Brain microvascular endothelial cell (primary cell): ENCODE measurements at regions not wholly inside any gene's neighbourhood (a gene's known extent, or its start where the extent isn't known, plus 50 kb on each side); places are given as distances from the start of the nearest gene placed in this dataset.

Experiments
- DNase-seq: peaks from one replicate; pipeline ENCODE4 v3.0.0-alpha.2; 2020
- H3K27ac ChIP-seq: fragments of 250-450 bp; sonication (Bioruptor Pico); 2 replicates; pipeline ENCODE4 v1.5.1; 2020; ENCODE audit warnings: mild to moderate bottlenecking, moderate library complexity
- H3K27me3 ChIP-seq: fragments of 250-450 bp; sonication (Bioruptor Pico); replicated peaks from 2 replicates; pipeline ENCODE4 v1.5.1; 2020; ENCODE audit warnings: mild to moderate bottlenecking
- H3K36me3 ChIP-seq: fragments of 250-450 bp; sonication (Bioruptor Pico); replicated peaks from 2 replicates; pipeline ENCODE4 v1.5.1; 2020; ENCODE audit warnings: mild to moderate bottlenecking
- H3K4me3 ChIP-seq: 2 replicates; pipeline ENCODE4 v1.5.1; 2011; ENCODE audit warnings: low read depth, mild to moderate bottlenecking, control low read depth, low read length, moderate library complexity
- in situ Hi-C: cut with HindIII; loops from 2 replicates; pipeline ENCODE4 v1.10.0; 2017; ENCODE audit warnings: low sequenced_read_pairs, low pct_ligation_motif_present
- TF ChIP-seq, protein P1 (sequence below): IDR thresholded peaks from 2 replicates; pipeline ENCODE4 v1.5.1; 2011; ENCODE audit warnings: low read depth, mild to moderate bottlenecking, moderate library complexity, low read length, control low read depth, inconsistent platforms; ENCODE audit errors: missing control alignments

DNA sequence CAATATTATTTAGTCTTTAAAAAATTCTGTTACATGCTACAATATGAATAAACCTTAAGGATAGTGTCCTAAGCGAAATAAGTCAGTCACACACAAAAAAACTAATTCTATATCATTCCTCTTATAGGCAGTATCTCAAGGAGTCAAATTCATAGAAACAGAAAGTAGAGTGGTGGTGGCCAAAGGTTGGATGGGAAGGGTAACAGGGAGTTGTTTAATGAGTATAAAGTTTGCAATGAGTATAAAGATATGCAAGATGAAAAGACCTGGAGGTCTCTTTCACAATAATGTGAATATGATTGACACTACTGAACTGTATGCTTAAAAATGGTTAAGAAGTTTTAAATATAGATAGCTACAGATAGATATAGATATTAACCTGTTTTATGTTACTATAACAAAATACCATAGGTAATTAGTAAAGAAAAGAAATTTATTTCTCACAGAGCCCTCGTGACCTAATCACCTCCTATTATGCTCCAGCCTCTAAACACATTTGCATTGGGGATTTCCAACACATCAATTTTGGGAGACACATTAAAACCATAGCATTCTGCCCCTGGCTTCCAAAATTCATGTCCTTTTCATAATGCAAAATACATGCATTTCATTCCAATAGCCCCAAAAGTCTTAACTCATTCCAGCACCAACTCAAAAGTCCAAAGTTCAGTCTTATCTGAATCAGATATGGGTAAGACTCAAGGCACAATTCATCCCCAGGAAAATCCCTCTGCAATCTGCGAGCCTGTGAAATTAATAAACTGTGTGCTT lies 93.6 kb downstream of the ATPSCKMT start:
- TF ChIP-seq, protein P1, sequence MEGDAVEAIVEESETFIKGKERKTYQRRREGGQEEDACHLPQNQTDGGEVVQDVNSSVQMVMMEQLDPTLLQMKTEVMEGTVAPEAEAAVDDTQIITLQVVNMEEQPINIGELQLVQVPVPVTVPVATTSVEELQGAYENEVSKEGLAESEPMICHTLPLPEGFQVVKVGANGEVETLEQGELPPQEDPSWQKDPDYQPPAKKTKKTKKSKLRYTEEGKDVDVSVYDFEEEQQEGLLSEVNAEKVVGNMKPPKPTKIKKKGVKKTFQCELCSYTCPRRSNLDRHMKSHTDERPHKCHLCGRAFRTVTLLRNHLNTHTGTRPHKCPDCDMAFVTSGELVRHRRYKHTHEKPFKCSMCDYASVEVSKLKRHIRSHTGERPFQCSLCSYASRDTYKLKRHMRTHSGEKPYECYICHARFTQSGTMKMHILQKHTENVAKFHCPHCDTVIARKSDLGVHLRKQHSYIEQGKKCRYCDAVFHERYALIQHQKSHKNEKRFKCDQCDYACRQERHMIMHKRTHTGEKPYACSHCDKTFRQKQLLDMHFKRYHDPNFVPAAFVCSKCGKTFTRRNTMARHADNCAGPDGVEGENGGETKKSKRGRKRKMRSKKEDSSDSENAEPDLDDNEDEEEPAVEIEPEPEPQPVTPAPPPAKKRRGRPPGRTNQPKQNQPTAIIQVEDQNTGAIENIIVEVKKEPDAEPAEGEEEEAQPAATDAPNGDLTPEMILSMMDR: no peak

DNA sequence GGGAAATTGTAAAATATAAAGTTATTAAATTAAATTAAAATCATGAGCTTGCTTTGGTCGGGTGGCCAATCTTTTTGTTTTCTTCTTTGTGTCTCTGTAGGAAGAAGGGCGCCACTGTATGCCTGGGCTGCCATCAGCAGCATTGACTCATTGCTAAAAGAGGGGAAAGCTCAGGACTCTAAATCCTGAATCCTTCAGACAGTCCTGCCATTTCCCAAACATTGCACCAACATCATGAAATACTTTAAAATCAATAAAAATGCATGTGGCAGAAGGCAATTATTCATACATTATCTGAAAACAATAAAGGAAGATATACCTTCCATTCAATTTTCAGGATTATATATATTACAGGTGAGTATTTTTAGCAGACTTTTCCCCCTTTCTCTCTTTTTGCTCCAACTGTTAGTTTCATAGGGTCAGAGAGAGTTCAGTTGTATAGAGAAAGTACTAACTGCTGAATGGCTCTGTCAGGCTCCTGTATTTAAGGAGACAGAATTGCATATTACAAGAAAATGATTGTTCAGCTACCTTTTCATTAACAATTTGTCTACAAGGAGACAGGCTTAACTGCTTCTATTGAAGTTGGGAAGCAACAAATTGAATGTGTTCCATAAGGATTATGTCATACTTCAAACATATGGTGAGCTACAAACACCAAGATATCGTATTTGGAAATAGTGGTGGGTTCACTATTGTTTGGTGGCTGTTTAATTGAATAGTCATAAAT lies 95.7 kb downstream of the ATPSCKMT start:
- TF ChIP-seq, protein P1: no peak
- H3K4me3 ChIP-seq: no peak overlapping the region
- no peak overlapping the region for H3K27ac ChIP-seq
- H3K36me3 ChIP-seq: no peaks in the 10 kb centered on the region
- DNase-seq: no peak
- no peaks in the 10 kb centered on the region for H3K27me3 ChIP-seq
- in situ Hi-C loops: no loop called here

More for the DNA sequence above, 93.6 kb downstream of the ATPSCKMT start:
- in situ Hi-C loops: no loop called here
- no peak overlapping the region for H3K27ac ChIP-seq
- no peak for DNase-seq
- no peaks in the 10 kb centered on the region for H3K27me3 ChIP-seq
- H3K4me3 ChIP-seq: no peak overlapping the region
- no peaks in the 10 kb centered on the region for H3K36me3 ChIP-seq

DNA sequence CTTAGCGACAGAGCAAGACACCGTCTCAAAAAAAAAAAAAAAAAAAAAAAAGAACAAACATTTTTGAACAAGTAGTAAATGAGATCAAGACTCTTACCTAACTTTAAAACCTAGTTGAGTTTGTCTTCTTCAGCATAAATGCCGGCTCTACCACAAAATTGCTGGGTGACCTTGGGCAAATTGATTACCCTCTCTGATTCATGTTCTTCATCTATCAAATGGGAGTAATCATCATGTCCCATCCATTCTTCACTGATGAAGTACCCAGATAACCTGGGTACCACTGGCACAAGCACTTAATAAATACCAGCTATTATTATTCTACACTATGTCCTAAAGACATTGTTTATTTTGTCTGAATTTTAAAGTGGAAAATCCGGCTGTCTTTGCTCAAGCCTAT lies 96.3 kb downstream of the ATPSCKMT start:
- in situ Hi-C loops: no loop called here
- TF ChIP-seq, protein P1: no peak
- no peaks in the 10 kb centered on the region for H3K27me3 ChIP-seq

DNA sequence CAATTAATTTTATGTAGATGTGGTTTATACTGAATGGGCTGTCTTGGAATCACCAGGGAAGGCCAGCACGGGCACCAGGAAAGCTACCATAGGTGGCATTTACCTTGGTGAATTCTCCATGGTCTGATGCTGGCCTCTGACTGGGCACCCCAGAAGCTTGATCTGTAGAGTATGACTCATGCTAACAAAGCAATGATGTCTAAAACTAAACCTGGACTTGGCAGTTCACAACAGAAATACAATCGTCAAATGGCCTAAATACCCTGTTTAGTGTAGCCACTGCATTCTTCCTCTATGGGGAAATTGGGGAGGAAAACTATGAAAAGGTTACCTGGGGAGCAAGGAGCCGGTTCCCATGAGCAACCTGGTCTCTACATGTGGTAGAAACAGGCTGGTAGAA lies 98.0 kb downstream of the ATPSCKMT start:
- no peak overlapping the region for H3K4me3 ChIP-seq
- no peaks in the 10 kb centered on the region for H3K27me3 ChIP-seq
- TF ChIP-seq, protein P1: no peak
- H3K36me3 ChIP-seq: no peaks in the 10 kb centered on the region
- in situ Hi-C loops: no loop called here
- no peak for DNase-seq
- no peak overlapping the region for H3K27ac ChIP-seq

More for the DNA sequence above, 96.3 kb downstream of the ATPSCKMT start:
- Histone ChIP-seq H3K4me3 (no peak overlapping the region), H3K27ac (no peak overlapping the region), H3K36me3 (no peaks in the 10 kb centered on the region)
- no peak for DNase-seq

DNA sequence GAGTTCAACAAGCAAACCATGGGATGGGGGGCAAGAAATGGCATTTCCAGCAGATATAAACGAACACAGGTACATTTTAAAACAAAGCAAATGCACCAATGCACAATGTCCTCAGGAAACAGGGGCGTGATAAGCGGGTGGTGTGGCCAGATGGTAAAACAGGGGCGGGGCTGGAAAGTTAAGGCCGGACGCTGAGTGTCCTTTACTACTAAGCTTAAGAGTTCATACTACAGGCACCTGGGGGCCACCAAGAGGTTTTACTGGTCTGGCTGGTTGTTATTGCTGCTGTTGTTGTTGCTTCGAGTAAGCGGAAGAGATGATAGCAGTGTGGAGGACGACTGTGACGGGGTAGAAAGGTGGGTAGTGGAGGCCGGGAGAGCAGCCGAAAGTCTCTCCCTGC lies 99.8 kb downstream of the ATPSCKMT start:
- Histone ChIP-seq H3K4me3 (no peak overlapping the region), H3K36me3 (no peaks in the 10 kb centered on the region), H3K27me3 (no peaks in the 10 kb centered on the region), H3K27ac (no peak overlapping the region)
- DNase-seq: no peak
- TF ChIP-seq, protein P1: no peak
- in situ Hi-C loops: no loop called here
